ENCODE measurements at regions not wholly inside any gene's neighbourhood (a gene's known extent, or its start where the extent isn't known, plus 50 kb on each side); places are given as distances from the start of the nearest gene placed in this dataset.

- Histone ChIP-seq H3K9me3 (ENCODE audit: control insufficient read depth, low read length) (no peaks in the 10 kb centered on the region), H3K36me3 (ENCODE audit: control insufficient read depth, insufficient read depth, low read length) (no peaks in the 10 kb centered on the region), H3K9ac (no peak overlapping the region), H3K4me3 (ENCODE audit: low read depth, low read length) (no peak overlapping the region), H3K4me1 (peaks cover 5% of the 10 kb centered on the region), H2AFZ (no peak overlapping the region), H3K4me2 (ENCODE audit: low read length) (no peak overlapping the region), H3K79me2 (no peaks in the 10 kb centered on the region), H3K27me3 (ENCODE audit: control insufficient read depth, insufficient read depth, low read length) (no peaks in the 10 kb centered on the region), H3K27ac (no peak overlapping the region)
- TF ChIP-seq CTCF (IDR thresholded peaks at IDR 0.05): no peak
These were observed 86.6 kb downstream of the LINGO1 start for GRCh38 chr15:77546050-77546501.

GRCh38 chr15:77545058-77545457 lies 87.7 kb downstream of the LINGO1 start:
- no peak overlapping the region for H3K27ac ChIP-seq
- no peaks in the 10 kb centered on the region for H3K79me2 ChIP-seq
- H3K9me3 ChIP-seq (ENCODE audit: control insufficient read depth, low read length): no peaks in the 10 kb centered on the region
- no peaks in the 10 kb centered on the region for H3K27me3 ChIP-seq (ENCODE audit: control insufficient read depth, insufficient read depth, low read length)
- TF ChIP-seq CTCF (IDR thresholded peaks at IDR 0.05): no peak
- no peak overlapping the region for H3K9ac ChIP-seq
- H3K4me3 ChIP-seq (ENCODE audit: low read depth, low read length): no peak overlapping the region
- H3K4me1 ChIP-seq: peaks cover 5% of the 10 kb centered on the region
- no peak overlapping the region for H2AFZ ChIP-seq
- H3K36me3 ChIP-seq (ENCODE audit: control insufficient read depth, insufficient read depth, low read length): no peaks in the 10 kb centered on the region
- no peak overlapping the region for H3K4me2 ChIP-seq (ENCODE audit: low read length)

GRCh38 chr15:77544162-77544561 lies 88.5 kb downstream of the LINGO1 start:
- H3K9ac ChIP-seq: no peak overlapping the region
- H3K4me3 ChIP-seq (ENCODE audit: low read depth, low read length): no peak overlapping the region
- no peaks in the 10 kb centered on the region for H3K27me3 ChIP-seq (ENCODE audit: control insufficient read depth, insufficient read depth, low read length)
- no peak overlapping the region for H3K4me2 ChIP-seq (ENCODE audit: low read length)
- no peak overlapping the region for H2AFZ ChIP-seq
- H3K9me3 ChIP-seq (ENCODE audit: control insufficient read depth, low read length): no peaks in the 10 kb centered on the region
- H3K79me2 ChIP-seq: no peaks in the 10 kb centered on the region
- no peak overlapping the region for H3K27ac ChIP-seq
- H3K36me3 ChIP-seq (ENCODE audit: control insufficient read depth, insufficient read depth, low read length): no peaks in the 10 kb centered on the region
- TF ChIP-seq CTCF (IDR thresholded peaks at IDR 0.05): no peak
- H3K4me1 ChIP-seq: peaks cover 5% of the 10 kb centered on the region

GRCh38 chr15:77543159-77543882 lies 89.4 kb downstream of the LINGO1 start:
- peak overlapping the region; percentile 93 for H2AFZ ChIP-seq
- H3K27me3 ChIP-seq (ENCODE audit: control insufficient read depth, insufficient read depth, low read length): no peaks in the 10 kb centered on the region
- no peak overlapping the region for H3K9ac ChIP-seq
- H3K9me3 ChIP-seq (ENCODE audit: control insufficient read depth, low read length): no peaks in the 10 kb centered on the region
- no peaks in the 10 kb centered on the region for H3K36me3 ChIP-seq (ENCODE audit: control insufficient read depth, insufficient read depth, low read length)
- no peaks in the 10 kb centered on the region for H3K79me2 ChIP-seq
- H3K27ac ChIP-seq: no peak overlapping the region
- peaks cover 5% of the 10 kb centered on the region for H3K4me1 ChIP-seq
- H3K4me3 ChIP-seq (ENCODE audit: low read depth, low read length): no peak overlapping the region
- H3K4me2 ChIP-seq (ENCODE audit: low read length): peak overlapping the region; percentile 45
- peak; percentile 84 for TF ChIP-seq CTCF (IDR thresholded peaks at IDR 0.05)

GRCh38 chr15:77542491-77543001 lies 90.2 kb downstream of the LINGO1 start:
- no peak overlapping the region for H3K27ac ChIP-seq
- H3K4me3 ChIP-seq (ENCODE audit: low read depth, low read length): no peak overlapping the region
- no peaks in the 10 kb centered on the region for H3K9me3 ChIP-seq (ENCODE audit: control insufficient read depth, low read length)
- H3K36me3 ChIP-seq (ENCODE audit: control insufficient read depth, insufficient read depth, low read length): no peaks in the 10 kb centered on the region
- H3K4me2 ChIP-seq (ENCODE audit: low read length): no peak overlapping the region
- H3K4me1 ChIP-seq: peaks cover 5% of the 10 kb centered on the region
- no peak overlapping the region for H3K9ac ChIP-seq
- H2AFZ ChIP-seq: peak overlapping the region; percentile 93
- no peaks in the 10 kb centered on the region for H3K27me3 ChIP-seq (ENCODE audit: control insufficient read depth, insufficient read depth, low read length)
- H3K79me2 ChIP-seq: no peaks in the 10 kb centered on the region
- TF ChIP-seq CTCF (IDR thresholded peaks at IDR 0.05): no peak

All from parathyroid adenoma (tissue), 2 donors.